ENCODE measurements at regions not wholly inside any gene's neighbourhood (a gene's known extent, or its start where the extent isn't known, plus 50 kb on each side); places are given as distances from the start of the nearest gene placed in this dataset.

DNA sequence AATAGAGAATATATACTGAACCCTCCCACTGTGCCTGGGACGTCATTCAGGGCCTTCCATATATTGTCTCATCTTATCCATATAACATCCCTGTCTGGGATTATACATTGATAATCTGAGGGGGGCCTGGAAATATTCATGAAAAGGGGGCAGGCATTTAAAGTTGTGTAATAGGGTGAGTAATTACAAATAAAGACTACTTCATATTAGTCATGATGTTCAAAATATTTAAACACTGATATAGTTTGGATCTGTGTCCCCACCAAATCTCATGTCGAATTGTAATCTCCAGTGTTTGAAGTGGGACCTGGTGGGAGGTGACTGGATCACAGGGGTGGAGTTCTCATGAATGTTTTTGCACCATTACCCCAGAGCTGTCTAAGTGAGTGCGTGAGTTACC lies 97.8 kb downstream of the AQP9 start:
- in situ Hi-C loops (cut with MboI; ENCODE audit: low sequenced_read_pairs) = loop anchor here (25.0 kb wide), 2 partner anchors 901 to 1251 kb away; no protein-coding TSS in a partner anchor

DNA sequence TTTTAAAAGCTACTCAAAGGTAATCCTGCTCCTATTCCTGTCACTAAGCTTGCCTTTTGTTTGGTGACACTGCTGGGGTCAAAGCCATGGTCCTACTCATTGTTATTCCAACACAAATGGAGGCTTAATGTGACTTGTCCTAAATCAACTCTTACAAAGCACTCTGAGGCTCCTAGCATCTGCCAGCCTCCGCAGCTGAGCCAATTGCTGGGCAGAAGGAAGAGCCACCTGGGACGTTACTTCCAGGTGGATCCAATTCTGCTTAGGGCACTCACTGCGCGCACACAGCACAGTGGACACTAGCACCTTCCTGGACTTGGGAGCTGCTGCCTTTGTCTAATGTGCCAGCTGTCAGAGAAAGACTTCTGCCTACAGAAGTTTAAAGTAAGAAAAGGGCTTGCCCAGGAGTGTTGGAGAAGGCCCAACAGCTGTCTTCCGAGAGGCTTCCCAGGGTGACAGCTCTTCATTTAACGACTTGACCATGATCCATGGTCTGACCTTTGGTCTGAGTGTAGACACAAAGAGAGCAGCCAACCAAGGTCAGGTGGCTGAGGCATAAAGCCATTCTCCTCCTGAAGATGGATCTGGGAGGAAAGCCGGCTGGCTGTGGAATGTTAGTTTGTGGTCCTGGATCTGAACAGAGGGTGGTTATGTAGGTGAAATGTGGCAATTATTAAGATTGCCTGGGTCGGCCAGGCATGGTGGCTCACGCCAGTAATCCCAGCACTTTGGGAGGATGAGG lies 102.2 kb downstream of the AQP9 start:
- in situ Hi-C loops (cut with MboI; ENCODE audit: low sequenced_read_pairs) = loop anchor here (25.0 kb wide), 2 partner anchors 897 to 1247 kb away; no protein-coding TSS in a partner anchor

DNA sequence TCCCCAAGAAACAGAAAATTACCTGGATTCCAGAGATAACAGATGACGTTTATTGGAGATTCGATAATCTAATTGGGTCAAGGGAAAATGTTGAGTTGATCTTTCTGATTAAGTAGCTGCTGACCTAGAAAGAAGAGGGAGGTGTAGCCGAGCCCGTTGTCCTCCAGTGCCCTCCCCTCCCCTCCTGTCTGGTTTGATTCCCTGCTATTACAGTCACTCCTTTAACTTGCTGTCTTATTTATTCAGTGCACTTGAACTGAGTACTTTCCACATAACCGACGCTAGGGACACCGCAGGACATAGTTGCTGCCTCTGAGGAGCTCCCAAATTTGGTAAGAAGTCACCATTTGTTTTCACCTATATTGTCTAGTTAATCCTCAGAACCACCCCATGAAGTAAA lies 103.7 kb downstream of the AQP9 start:
- in situ Hi-C loops (cut with MboI; ENCODE audit: low sequenced_read_pairs) = loop anchor here (25.0 kb wide), 2 partner anchors 895 to 1245 kb away; no protein-coding TSS in a partner anchor

DNA sequence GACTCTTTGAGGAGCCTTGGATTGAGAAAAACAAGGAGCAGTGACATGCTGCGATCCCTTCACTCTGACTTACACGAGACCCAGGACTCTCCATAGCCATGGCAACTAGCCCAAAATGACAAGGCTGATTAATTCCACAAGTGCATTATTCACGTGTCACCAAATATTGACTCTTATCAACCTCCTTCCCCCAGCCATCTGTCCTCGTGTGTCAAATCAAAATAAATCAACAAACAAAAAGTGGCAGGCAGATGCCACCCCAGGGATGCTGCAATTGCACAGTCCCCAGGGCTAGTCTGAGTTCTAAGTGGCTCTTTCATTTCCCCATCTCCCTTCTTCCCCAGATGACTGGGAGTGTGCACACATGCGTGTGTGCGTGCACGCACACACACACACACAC lies 104.9 kb downstream of the AQP9 start:
- in situ Hi-C loops (cut with MboI; ENCODE audit: low sequenced_read_pairs) = loop anchor here (25.0 kb wide), 2 partner anchors 894 to 1244 kb away; no protein-coding TSS in a partner anchor

DNA sequence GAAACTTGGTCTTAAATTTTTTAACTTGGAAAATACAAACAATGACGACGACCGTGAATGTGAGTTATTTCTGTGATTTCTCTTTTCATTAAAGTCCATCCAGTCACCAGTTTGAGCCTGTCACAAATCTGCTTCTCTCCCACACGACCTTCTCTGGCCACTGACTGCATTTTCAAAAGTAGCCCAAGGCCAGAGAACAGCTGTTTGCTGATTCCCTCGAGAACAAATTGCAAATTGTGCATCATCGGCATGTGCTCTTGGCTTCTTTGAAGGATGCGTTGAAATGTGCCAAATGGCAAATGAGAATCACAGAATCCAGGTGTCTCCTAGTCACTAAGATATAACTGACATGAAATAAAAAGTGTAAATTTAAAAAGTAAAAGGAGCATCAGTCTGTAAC lies 106.4 kb downstream of the AQP9 start:
- in situ Hi-C loops (cut with MboI; ENCODE audit: low sequenced_read_pairs) = loop anchor here (25.0 kb wide), 2 partner anchors 893 to 1243 kb away; no protein-coding TSS in a partner anchor

DNA sequence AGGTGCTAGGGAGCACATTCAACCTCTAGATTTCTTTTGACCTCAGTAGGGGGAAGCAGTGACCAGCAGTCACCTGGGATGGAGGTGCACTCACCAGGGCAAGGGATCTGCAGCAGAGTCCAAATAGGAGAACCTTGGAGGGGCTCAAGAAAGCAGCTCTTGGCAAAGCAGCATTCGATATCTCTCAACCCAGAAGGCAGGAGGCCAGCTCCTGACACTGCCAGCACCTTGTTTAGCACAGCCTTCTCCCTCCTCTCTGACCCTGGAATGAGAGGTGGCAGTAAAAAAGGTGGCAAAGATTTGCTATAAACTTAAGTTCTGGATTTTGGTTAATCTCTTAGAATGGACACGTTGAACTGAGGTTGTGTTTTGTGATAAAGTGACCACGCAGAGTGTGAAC lies 107.9 kb downstream of the AQP9 start:
- in situ Hi-C loops (cut with MboI; ENCODE audit: low sequenced_read_pairs) = loop anchor here (25.0 kb wide), 2 partner anchors 891 to 1241 kb away; no protein-coding TSS in a partner anchor

DNA sequence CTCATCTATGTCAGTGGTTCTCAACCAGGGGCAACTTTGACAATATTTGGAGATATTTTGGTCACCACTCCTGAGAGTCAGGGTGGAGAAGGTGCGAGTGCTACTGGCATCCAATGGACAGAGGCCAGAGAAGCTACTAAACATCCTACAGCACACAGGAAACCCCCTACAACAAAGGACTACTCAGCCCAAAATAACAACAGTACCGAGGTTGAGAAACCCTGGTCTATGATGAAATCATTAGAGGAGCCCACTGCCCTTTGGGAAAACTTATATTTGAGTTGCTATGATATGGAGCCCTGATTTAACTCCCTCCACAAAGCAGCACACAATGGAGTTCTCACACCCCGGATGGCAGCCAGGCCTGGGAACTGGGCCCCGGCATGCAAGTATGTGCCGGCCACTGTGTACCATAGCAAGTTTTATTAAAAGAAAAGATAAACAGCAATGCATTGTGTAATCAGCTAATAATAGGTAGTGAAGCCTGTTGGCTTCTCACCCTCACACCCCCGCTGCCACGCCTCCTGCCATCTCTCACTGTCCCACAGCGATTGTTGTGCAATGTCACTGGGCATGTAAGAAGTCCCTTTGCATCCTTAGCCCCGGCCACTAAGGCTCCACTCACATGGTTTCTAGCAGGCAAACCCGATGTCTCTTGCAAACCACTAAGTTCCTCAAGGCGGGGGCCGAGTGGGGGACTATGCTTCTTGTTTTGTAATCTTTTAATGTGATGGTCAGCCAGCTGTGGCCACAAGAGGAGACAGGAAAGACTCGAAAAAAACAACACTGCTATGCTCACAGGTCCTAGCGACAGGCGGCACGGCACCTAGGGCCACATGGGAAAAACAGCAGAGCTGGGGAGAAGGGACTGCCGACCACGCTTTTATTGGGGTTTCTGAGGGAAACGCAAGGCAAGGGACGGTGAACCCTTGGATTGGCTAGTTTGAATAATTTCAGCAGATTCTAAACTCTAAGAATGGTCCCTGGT lies 110.0 kb downstream of the AQP9 start:
- in situ Hi-C loops (cut with MboI; ENCODE audit: low sequenced_read_pairs) = loop anchor here (25.0 kb wide), 2 partner anchors 889 to 1239 kb away; no protein-coding TSS in a partner anchor

DNA sequence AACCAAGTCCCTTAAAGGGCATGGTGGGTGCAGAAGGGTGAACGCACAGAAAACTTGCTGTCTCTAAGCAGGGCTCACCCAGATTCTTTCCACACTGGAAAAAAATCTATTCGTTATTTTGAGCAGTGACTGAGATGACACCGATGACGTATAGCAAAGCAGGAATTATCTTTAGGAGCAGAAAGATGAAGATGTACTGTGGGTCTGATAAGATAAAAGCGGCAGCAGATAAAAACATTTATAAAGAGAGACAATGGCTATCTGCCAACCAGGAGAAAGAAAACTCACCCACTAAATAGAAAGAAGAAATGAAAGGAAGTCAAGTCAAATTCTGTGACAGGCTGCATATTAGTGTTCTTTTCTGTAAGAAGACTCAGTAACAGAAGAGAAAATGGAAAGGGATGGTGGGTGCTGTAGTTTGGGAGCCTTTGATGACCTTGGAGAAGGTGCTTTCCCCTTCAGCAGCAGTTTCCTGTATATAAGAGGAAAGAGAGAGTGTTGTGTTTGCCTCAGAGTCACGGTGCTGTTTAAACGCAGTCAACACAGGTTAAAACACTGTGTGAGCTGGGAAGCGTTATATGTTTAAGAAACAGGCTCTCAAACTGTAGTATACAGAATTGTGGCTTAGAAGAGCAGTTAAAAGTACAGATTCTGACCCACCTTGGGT lies 111.6 kb downstream of the AQP9 start:
- in situ Hi-C loops (cut with MboI; ENCODE audit: low sequenced_read_pairs) = loop anchor here (25.0 kb wide), 3 partner anchors 513 to 1238 kb away; partner anchors contain the start of gene MINDY2

DNA sequence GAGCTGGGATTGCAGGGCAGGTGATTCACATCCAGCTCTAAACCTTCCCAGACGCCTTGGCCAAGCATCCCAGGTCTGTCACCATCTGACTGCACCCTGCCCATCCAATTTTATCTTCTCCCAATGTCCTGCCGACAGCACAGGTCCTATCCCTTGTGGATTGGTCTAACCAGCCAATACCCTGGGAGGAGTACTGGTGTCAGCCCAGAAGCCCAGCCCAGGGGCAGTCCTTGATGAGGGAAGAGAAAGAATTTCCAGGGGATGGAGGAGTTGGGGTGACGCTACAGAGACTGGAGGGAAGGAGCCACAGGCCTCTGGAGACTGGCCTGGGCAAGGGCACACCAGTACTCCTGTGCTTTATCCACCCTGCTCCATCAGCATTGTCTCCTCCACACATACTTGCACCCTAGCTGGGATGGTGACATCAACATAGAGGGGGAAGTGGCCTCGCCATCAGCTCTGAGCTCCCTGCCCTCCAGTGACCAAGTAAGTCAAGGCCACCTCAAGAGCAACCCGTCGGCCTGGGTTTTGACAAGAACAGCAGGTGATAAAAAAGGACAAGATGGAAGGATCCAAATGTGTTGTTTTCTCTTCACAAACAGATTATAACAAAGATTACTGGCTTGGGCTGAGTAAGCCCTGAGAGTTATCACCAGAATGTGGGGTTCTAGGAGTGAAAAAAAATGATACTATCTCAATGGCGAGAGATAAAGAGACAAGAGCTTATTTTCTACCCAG lies 114.6 kb downstream of the AQP9 start:
- in situ Hi-C loops (cut with MboI; ENCODE audit: low sequenced_read_pairs) = loop anchor here (25.0 kb wide), 1 partner anchor 510 kb away; the partner anchor contains the start of gene MINDY2

DNA sequence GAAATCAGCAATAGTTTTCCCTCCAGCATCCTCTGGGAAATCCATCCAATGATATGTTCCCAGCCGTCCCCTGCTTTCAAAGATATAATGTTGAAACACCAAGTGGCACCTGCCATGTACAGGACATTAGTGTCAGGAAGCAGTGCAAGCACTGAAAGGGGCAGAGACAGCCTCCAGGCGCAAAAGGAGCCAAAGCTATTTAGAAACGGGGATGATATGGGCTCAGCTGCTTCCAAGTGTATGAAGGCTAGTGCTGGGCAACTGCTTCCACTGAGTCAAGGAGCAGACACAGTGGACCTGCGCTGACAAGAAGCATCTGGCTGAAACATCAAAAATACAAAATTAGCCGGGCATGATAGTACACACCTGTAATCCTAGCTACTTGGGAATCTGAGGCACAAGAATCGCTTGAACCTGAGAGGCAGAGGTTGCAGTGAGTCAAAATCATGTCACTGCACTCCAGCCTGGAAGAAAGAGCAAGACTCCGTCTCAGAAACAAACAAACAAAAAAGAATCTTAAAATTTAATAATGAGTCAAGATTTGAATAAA lies 119.7 kb downstream of the AQP9 start:
- in situ Hi-C loops (cut with MboI; ENCODE audit: low sequenced_read_pairs) = loop anchor here (25.0 kb wide), 1 partner anchor 504 kb away; the partner anchor contains the start of gene MINDY2

DNA sequence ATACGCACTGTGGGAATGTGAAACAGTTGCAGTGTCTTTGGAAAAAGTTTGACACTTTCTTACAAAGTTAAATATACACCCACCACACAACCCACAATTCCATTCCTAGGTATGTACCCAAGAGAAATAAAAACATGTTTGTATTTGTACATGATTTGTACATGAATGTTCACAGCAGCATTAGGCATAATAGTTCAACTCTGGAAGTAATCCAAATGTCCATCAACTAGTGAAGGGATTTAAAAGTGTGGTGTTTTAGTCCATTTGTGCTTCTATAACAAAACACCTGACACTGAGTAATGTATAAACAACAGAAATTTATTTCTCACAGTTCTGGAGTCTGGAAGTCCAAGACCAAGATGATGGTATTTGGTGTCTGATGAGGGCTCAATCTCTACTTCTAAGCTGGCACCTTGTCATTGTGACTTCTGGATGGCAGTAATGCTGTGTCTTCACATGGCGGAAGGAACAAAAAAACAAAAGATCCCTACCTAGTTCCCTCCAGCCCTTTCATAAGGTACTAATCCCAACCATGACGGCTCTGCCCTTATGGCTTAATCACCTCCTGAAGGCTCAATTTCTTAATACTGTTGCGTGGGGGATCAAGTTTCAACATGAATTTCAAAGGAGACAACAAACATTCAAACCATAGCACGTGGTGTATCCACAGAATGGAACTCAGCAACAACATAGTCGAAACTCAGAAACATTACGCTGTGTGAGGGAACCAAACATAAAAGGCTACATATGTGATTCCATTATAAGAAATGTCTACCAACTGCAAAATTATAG lies 120.5 kb downstream of the AQP9 start:
- in situ Hi-C loops (cut with MboI; ENCODE audit: low sequenced_read_pairs) = loop anchor here (25.0 kb wide), 1 partner anchor 504 kb away; the partner anchor contains the start of gene MINDY2

DNA sequence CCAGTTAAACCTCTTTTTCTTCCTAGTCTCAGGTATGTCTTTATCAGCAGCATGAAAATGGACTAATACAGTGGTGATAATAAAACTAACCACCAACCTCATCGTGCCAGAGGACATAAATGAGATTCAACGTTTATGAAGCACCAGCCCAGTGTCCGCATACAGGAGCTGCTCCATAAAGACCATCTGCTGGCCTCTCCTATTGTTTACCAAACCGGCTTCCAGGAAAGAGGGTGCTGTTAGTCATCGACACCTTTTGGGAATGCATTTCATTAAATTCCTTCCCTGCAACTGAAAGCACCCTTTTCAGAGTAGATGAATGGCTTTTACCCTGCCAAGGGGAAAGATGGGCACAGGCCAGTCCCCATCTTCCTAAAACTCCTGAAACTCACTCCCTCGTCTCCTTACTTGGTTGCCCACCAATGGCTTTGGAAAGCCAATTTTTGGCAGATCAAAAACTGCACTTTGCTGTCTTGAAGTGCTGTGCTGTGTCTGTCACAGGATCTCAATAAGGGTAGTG lies 122.1 kb downstream of the AQP9 start:
- in situ Hi-C loops (cut with MboI; ENCODE audit: low sequenced_read_pairs) = loop anchor here (25.0 kb wide), 1 partner anchor 502 kb away; the partner anchor contains the start of gene MINDY2

DNA sequence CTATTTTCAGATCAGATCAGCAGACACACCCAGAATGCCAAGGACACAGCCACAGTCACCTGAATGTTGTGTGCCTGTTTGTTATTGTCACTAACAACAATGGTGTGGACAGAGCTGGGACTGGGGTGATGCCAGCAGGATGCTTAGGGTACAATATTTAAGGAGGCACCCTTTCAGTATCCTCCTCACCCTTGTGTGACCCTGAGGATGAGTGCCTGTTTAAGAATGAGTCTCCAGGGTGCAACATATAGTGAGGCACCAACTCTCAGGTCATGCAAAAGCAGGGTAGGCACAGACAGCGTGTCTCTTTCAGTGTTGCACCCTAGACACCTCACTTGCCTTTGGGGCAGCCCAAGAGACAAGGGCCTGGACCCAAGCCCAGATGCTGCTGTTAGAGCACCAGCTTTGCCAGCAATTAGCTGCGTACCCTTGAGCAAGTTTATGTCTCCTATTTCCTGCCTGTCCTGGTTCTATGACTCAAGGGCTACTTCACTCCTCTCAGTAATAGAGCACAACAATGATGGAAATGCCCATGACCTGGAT lies 122.6 kb downstream of the AQP9 start:
- in situ Hi-C loops (cut with MboI; ENCODE audit: low sequenced_read_pairs) = loop anchor here (25.0 kb wide), 1 partner anchor 502 kb away; the partner anchor contains the start of gene MINDY2

DNA sequence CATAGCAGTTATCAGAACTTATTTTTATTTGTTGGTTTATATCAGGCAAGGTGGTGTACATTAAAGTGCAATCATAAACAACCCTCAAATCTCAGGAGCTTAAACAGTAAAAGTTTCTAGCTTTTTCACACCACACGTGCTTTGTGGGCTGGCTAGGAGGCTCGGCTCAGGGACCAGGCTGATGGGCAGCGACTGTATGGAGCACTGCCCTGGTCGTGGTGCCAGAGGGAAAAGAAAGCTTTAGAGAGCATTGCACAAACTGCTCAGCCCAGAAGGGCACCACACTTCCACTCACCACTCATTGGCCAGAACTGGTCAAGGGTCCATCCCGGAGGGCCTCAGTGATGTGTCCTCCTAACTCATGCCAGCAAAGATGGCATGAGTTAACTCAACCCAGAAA lies 123.2 kb downstream of the AQP9 start:
- in situ Hi-C loops (cut with MboI; ENCODE audit: low sequenced_read_pairs) = loop anchor here (25.0 kb wide), 1 partner anchor 501 kb away; the partner anchor contains the start of gene MINDY2

DNA sequence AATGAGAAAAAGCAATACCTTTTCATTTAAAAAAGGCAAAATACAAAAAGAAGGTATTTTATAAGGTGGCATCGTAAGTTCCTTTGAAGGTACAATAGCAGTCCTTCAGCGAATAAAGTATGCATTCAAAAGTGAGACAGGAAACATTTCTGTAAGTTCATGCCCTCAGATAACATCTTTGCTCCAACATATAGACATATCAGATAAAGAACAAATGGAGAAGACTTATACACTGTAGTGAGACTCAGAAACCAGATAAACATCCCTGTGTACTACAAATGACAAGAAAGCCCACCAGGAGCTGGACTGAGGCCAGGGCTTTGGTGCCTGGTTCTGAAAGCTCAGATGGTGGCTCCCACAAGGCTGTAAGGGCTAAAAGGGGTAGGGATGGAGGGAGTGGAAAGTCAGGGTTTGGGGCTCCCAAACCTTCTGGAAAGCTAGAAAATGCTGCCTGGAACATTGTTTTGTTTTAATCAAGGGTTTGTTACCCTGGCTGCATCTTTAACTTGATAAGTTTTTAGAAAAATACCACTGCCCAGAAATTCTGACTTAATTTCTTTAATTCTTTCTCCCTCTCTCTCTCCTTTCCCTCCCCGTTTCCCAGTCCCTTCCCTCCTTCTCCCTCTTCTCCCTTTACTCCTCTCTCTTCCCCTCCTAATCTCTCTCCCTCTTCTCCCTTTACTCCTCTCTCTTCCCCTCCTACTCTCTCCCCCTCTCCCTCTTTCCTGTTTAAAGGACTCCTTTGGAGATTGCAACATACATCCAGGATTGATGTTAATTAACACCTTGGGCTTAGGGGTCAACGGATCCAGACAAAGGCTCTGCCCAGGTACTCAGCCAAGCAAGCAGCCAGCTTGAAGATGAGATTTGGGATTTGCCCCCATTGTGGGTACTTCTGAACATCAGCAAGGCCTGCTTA lies 126.1 kb downstream of the AQP9 start:
- in situ Hi-C loops (cut with MboI; ENCODE audit: low sequenced_read_pairs) = loop anchor here (25.0 kb wide), 1 partner anchor 498 kb away; the partner anchor contains the start of gene MINDY2

DNA sequence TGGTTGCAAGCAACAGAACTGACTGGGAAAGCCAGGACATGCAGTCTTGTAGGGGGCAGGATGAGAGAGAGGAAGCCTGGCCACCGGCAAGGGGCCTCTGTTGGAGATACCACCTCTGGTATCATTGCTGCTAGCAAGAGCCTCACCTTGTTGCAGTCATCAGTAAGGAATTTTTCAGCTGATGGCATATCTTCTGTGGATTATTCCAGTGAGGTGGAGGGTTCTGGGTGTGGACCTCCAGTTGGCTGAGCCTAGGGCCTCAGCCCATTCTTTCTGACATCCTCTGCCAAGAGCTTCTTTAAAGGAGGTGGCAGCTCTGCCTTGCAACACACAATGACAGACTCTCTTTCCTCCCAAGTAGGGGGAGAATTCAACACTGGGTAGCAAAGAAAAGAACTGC lies 128.9 kb downstream of the AQP9 start:
- in situ Hi-C loops (cut with MboI; ENCODE audit: low sequenced_read_pairs) = loop anchor here (25.0 kb wide), 1 partner anchor 495 kb away; the partner anchor contains the start of gene MINDY2

Measured in HL-60/S4 (cell line).